ENCODE measurements at regions not wholly inside any gene's neighbourhood (a gene's known extent, or its start where the extent isn't known, plus 50 kb on each side); places are given as distances from the start of the nearest gene placed in this dataset.
A peak's percentile ranks its signal among the peaks of the same experiment; 100 is the strongest.
"Not testable (repeated sequence)": the region's sequence is repeated elsewhere in the genome, so short reads cannot be mapped to it uniquely, and the experiment has no call there.

DNA sequence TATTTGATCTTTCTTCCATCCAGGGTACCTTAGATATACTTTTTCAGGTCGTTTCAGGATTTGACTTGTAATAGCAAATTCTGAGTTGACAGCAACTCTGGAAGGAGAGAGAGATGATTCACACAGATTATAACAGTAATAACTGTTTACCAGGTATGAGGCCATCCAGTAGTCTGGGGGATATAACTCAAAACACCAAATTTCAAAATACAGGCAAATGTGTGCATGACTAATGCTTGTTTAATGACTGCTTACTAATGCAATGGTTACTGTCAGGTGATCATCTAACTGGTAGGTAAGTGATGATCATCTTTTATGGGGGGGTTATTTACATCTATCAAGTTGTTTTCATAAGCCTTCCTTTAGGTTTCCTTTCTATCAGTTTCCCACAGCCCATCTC, 412.3 kb downstream of the MAT2B start:
- Mint-ChIP-seq H3K4me1 (peaks cover 61% of the 10 kb centered on the region), H3K27ac (peak overlapping the region; percentile 98 to 100 (median 99)), H3K36me3 (peaks cover 9 to 11% of the 10 kb centered on the region in 2 donors), H3K27me3 (ENCODE audit: low read depth in 3 of 3) (peaks cover 0 to 2% (median 0%) of the 10 kb centered on the region in 3 donors), H3K9me3 (peaks cover 25 to 36% (median 27%) of the 10 kb centered on the region in 7 donors), H3K4me3 (peak overlapping the region in 1 of 2 donors; percentile 16)
- intact Hi-C loops (cut with micrococcal nuclease), result no loop called here
- Histone ChIP-seq H3K36me3 (replicated peaks in 1 of 2; ENCODE audit: control insufficient read depth in 1 of 2, insufficient read depth in 2 of 2, low read length in 2 of 2) (peaks cover 0 to 7% of the 10 kb centered on the region in 2 donors), H3K79me2 (ENCODE audit: insufficient read depth, low read length) (no peaks in the 10 kb centered on the region), H3K9me3 (replicated peaks in 1 of 2; ENCODE audit: control insufficient read depth in 1 of 2, insufficient read depth in 1 of 2, low read length in 2 of 2) (peaks cover 20 to 32% of the 10 kb centered on the region in 2 donors), H3K4me3 (replicated peaks in 1 of 3; ENCODE audit: low read depth in 2 of 3, low read length in 3 of 3) (peak overlapping the region in 1 of 3 experiments; percentile 65), H2AFZ (ENCODE audit: insufficient read depth, low read depth, low read length, poor library complexity, severe bottlenecking) (no peak overlapping the region), H3K27me3 (ENCODE audit: control insufficient read depth in 2 of 2, insufficient read depth in 2 of 2, low read length in 2 of 2) (no peaks in the 10 kb centered on the region), H3K4me1 (ENCODE audit: control insufficient read depth in 1 of 2, insufficient read depth in 2 of 2, low read length in 2 of 2) (peaks cover 51 to 53% of the 10 kb centered on the region in 2 donors), H3K4me2 (replicated peaks; ENCODE audit: extremely low read depth, low read length, poor library complexity, severe bottlenecking) (no peak overlapping the region), H3K9ac (ENCODE audit: insufficient read depth, low read length, poor library complexity, severe bottlenecking) (peak overlapping the region; percentile 70), H4K20me1 (ENCODE audit: insufficient read depth, low read length) (no peaks in the 10 kb centered on the region), H3K27ac (ENCODE audit: low read depth in 1 of 2, low read length in 2 of 2) (peak overlapping the region; percentile 56 to 96)
- no CpG with 5 or more reads among the region's 1 CpG for WGBS (ENCODE audit: insufficient coverage)
- DNase-seq, result peak; percentile 58 to 84 (median 72)
- TF ChIP-seq CTCF (IDR thresholded peaks at IDR 0.05), result no peak

- H3K36me3 Mint-ChIP-seq; H3K4me2 ChIP-seq (replicated peaks; ENCODE audit: extremely low read depth, low read length, poor library complexity, severe bottlenecking); DNase-seq; H3K27me3 ChIP-seq (ENCODE audit: control insufficient read depth in 2 of 2, insufficient read depth in 2 of 2, low read length in 2 of 2); H3K4me1 ChIP-seq (ENCODE audit: control insufficient read depth in 1 of 2, insufficient read depth in 2 of 2, low read length in 2 of 2); H3K9ac ChIP-seq (ENCODE audit: insufficient read depth, low read length, poor library complexity, severe bottlenecking); H3K79me2 ChIP-seq (ENCODE audit: insufficient read depth, low read length); H3K27me3 Mint-ChIP-seq (ENCODE audit: low read depth in 3 of 3); H4K20me1 ChIP-seq (ENCODE audit: insufficient read depth, low read length); H3K36me3 ChIP-seq (replicated peaks in 1 of 2; ENCODE audit: control insufficient read depth in 1 of 2, insufficient read depth in 2 of 2, low read length in 2 of 2); H3K4me3 Mint-ChIP-seq; intact Hi-C loops (cut with micrococcal nuclease); H2AFZ ChIP-seq (ENCODE audit: insufficient read depth, low read depth, low read length, poor library complexity, severe bottlenecking); H3K27ac ChIP-seq (ENCODE audit: low read depth in 1 of 2, low read length in 2 of 2); H3K4me3 ChIP-seq (replicated peaks in 1 of 3; ENCODE audit: low read depth in 2 of 3, low read length in 3 of 3); H3K27ac Mint-ChIP-seq: not testable (repeated sequence)
- no CpG with 5 or more reads among the region's 1 CpG for WGBS (ENCODE audit: insufficient coverage)
- Mint-ChIP-seq H3K4me1 (peaks cover 16% of the 10 kb centered on the region), H3K9me3 (peaks cover 12 to 27% (median 16%) of the 10 kb centered on the region in 7 donors)
- peaks cover 0 to 13% of the 10 kb centered on the region in 2 donors for H3K9me3 ChIP-seq (replicated peaks in 1 of 2; ENCODE audit: control insufficient read depth in 1 of 2, insufficient read depth in 1 of 2, low read length in 2 of 2)
Measured at GRCh38 chr5:163934990-163935389, 429.6 kb downstream of the MAT2B start.

Data from CD14-positive monocyte (primary cell).